AML-193 (cell line): ENCODE measurements at regions not wholly inside any gene's neighbourhood (a gene's known extent, or its start where the extent isn't known, plus 50 kb on each side); places are given as distances from the start of the nearest gene placed in this dataset.
"Not testable (repeated sequence)": the region's sequence is repeated elsewhere in the genome, so short reads cannot be mapped to it uniquely, and the experiment has no call there.

Experiments used
- DNase-seq, 2 experiments: peaks; one replicate each; lab custom pipeline; 2025; lab: John Stamatoyannopoulos, UW

- DNase-seq: no peak
These were observed 1279.0 kb upstream of the GOT2 start for GRCh38 chr16:60013076-60013475.

- DNase-seq: no peak
These were observed 1267.4 kb upstream of the GOT2 start for GRCh38 chr16:60001523-60001922.

GRCh38 chr16:59997706-59998105, 1263.6 kb upstream of the GOT2 start:
- DNase-seq: no peak

- DNase-seq: no peak
These were observed 1259.0 kb upstream of the GOT2 start for GRCh38 chr16:59993101-59993500.

DNA sequence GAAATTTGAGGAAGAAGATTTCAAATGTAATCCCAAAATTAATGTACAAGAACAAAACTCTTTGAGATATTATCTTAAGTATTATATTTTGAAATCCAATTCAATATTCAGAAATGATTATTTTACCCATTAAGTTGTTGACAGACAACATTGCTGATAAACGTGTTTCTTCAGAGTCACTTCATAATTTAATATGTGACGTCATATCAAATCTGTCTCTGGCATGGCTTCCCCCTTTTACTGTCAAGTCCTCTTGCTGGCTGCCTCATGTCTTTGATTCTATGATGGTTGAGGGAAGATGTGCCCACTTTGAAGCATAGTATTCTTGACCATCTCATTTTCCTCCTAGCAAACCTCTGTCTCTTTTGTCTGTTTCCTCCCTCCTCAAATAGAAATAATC, 1257.1 kb upstream of the GOT2 start:
- no peak for DNase-seq

GRCh38 chr16:59988591-59988990, 1254.5 kb upstream of the GOT2 start:
- DNase-seq: no peak

DNA sequence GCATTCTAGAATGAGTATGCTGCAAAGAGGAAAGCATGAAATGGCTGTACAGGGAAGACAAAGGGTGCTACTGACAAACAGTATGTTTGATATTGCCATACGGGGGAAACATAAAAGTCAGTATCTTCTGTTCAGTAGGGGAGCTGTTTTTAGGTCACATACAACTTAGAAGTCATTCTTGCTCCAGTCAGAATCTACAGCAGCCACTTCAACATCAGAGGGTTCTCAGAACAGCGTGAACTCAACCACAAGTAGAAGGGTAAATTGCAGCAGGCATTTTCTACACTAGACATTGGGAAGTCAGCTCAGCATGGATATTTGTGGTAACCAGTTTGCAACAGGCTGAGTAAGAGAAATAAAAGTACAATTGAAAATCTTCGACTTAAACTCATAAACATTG, 1241.8 kb upstream of the GOT2 start:
- no peak for DNase-seq

GRCh38 chr16:59973966-59974365, 1239.8 kb upstream of the GOT2 start:
- DNase-seq: no peak

GRCh38 chr16:59971264-59971663, 1237.1 kb upstream of the GOT2 start:
- DNase-seq: no peak

- DNase-seq: no peak
These were observed 1230.3 kb upstream of the GOT2 start for GRCh38 chr16:59964232-59964924.

GRCh38 chr16:59959311-59959710, 1225.2 kb upstream of the GOT2 start:
- no peak for DNase-seq

DNA sequence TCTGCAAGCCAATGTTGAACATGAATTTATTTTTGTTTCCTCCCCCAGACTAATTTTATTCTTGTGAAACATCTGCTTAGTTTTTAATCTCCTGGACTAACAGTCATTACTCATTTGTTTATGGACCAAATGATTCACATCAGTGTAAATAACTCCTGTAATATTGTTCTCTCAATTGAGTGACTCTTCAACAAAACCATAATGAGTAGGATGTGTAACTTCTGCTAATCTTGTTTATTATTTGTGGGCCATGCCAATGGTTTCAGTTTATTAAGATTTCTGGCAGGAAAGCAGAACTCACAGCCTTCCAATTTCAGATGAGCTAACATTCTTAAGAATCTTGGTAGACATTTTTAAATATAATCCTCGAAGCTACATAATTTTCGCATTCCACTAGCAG, 1216.3 kb upstream of the GOT2 start:
- DNase-seq: no peak

- not testable (repeated sequence) for DNase-seq
These were observed 1209.9 kb upstream of the GOT2 start for GRCh38 chr16:59944041-59944440.

DNA sequence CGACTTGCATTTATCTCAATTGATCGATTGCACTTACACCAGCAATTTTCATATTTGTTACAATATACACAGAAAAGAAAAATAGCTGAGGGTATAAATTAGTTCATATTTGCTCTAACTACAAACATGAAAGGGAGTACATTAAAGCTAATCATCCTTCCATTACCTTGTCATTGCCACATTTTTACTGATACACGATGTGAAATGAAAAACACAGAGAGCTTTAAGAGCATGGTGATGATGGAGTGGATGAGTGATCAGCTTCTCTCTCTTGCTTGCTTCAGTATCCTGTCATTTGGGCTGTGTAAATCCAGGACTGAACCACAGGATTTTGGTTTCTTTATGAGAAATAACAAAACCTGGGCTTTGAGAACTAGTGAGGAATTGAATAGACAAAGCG, 1207.5 kb upstream of the GOT2 start:
- no peak for DNase-seq

DNA sequence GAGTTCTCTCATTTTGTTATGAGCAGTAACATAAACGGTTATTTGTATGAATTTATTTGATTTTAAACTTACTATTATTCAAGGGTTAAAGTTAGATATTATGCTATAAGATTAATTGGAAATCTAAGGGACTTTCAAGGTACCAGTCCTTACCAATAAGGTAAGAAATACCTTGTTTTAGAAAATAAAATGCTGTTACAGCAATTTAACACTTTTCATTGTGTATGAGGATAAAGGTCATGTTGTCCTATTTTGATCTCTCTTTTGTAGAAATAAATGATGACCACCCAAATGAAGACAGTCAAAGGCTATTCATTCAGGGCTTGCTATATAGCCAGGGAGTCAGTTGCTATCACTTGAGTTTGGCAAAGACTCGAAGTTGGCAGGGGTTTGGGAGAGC, 1185.9 kb upstream of the GOT2 start:
- DNase-seq: no peak

GRCh38 chr16:59913666-59914065, 1179.5 kb upstream of the GOT2 start:
- DNase-seq: no peak

DNA sequence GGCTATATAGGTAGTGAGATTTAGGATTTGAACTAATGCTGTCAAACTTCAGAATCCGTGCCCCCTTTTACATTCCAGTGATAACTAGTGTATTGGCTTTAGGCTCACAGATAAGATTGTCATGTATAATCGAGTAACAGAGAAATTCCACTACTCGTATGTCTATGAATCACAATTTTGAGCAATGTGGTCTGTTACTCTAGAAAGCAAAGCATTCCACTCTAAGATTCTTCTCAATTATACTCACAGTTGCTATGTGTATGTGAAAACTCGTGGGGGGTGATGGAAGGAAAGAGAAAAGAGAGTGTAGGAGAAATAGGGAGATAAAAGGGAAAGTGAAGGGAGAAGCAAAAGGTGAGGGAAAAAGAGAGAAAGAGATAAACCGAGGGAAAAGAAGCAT, 1175.1 kb upstream of the GOT2 start:
- DNase-seq: no peak

DNA sequence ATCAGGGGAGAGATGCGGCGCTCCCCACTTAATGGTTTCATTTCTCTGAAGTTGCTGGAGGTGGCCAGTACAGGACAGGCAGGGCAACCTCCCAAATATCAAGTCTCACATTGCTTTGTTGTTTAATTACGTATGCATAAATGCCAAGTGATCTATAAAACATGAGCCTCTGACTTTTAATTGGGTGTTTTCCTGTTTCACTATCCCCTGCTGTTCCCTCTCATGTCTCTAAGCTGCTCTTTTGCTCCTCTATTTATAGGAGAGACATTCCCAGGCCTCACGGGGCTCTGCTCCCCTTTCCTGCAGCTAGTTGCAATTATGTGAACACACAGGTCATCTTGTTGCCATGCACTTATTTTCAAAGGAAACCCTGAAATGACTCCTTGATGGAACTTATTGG, 1173.5 kb upstream of the GOT2 start:
- DNase-seq: no peak

- no peak for DNase-seq
These were observed 1171.5 kb upstream of the GOT2 start for GRCh38 chr16:59905606-59906005.

- no peak for DNase-seq
These were observed 1171.0 kb upstream of the GOT2 start for GRCh38 chr16:59905131-59905530.

- DNase-seq: no peak
These were observed 1165.8 kb upstream of the GOT2 start for GRCh38 chr16:59899940-59900339.

- DNase-seq: no peak
These were observed 1158.3 kb upstream of the GOT2 start for GRCh38 chr16:59892376-59892775.

- no peak for DNase-seq
These were observed 1153.7 kb upstream of the GOT2 start for GRCh38 chr16:59887856-59888255.

GRCh38 chr16:59886021-59886420, 1151.9 kb upstream of the GOT2 start:
- DNase-seq: no peak

- DNase-seq: no peak
These were observed 1147.3 kb upstream of the GOT2 start for GRCh38 chr16:59881376-59881775.
